ENCODE measurements at regions not wholly inside any gene's neighbourhood (a gene's known extent, or its start where the extent isn't known, plus 50 kb on each side); places are given as distances from the start of the nearest gene placed in this dataset.
"Not testable (repeated sequence)": the region's sequence is repeated elsewhere in the genome, so short reads cannot be mapped to it uniquely, and the experiment has no call there.

- Mint-ChIP-seq H3K4me3 (ENCODE audit: unreplicated experiment) (no peak overlapping the region), H3K27ac (ENCODE audit: unreplicated experiment) (no peak overlapping the region), H3K27me3 (ENCODE audit: unreplicated experiment) (peaks cover 11% of the 10 kb centered on the region), H3K36me3 (ENCODE audit: unreplicated experiment) (peaks cover 9% of the 10 kb centered on the region), H3K4me1 (ENCODE audit: low read depth, unreplicated experiment) (peaks cover 5% of the 10 kb centered on the region), H3K9me3 (ENCODE audit: unreplicated experiment) (peaks cover 5% of the 10 kb centered on the region)
- TF ChIP-seq CTCF (IDR thresholded peaks at IDR 0.05; ENCODE audit: partially characterized antibody, unreplicated experiment): no peak
- no peak for DNase-seq
Observed at GRCh38 chr6:40666530-40666929, 79.4 kb upstream of the LRFN2 start.

GRCh38 chr6:40661726-40662125 is 74.6 kb upstream of the LRFN2 start:
- DNase-seq: no peak
- no peak for TF ChIP-seq CTCF (IDR thresholded peaks at IDR 0.05; ENCODE audit: partially characterized antibody, unreplicated experiment)
- Mint-ChIP-seq H3K4me1 (ENCODE audit: low read depth, unreplicated experiment) (peaks cover 17% of the 10 kb centered on the region), H3K27ac (ENCODE audit: unreplicated experiment) (no peak overlapping the region), H3K27me3 (ENCODE audit: unreplicated experiment) (peaks cover 6% of the 10 kb centered on the region), H3K9me3 (ENCODE audit: unreplicated experiment) (peaks cover 5% of the 10 kb centered on the region), H3K4me3 (ENCODE audit: unreplicated experiment) (no peak overlapping the region), H3K36me3 (ENCODE audit: unreplicated experiment) (peaks cover 9% of the 10 kb centered on the region)

- DNase-seq; H3K4me3 Mint-ChIP-seq (ENCODE audit: unreplicated experiment); H3K27ac Mint-ChIP-seq (ENCODE audit: unreplicated experiment); H3K9me3 Mint-ChIP-seq (ENCODE audit: unreplicated experiment); H3K27me3 Mint-ChIP-seq (ENCODE audit: unreplicated experiment); H3K36me3 Mint-ChIP-seq (ENCODE audit: unreplicated experiment): not testable (repeated sequence)
- peaks cover 12% of the 10 kb centered on the region for H3K4me1 Mint-ChIP-seq (ENCODE audit: low read depth, unreplicated experiment)
Observed at GRCh38 chr6:40656772-40657171, 69.6 kb upstream of the LRFN2 start.

- Mint-ChIP-seq H3K27ac (ENCODE audit: unreplicated experiment) (no peak overlapping the region), H3K9me3 (ENCODE audit: unreplicated experiment) (no peaks in the 10 kb centered on the region), H3K36me3 (ENCODE audit: unreplicated experiment) (no peaks in the 10 kb centered on the region), H3K4me1 (ENCODE audit: low read depth, unreplicated experiment) (peaks cover 3% of the 10 kb centered on the region), H3K27me3 (ENCODE audit: unreplicated experiment) (no peaks in the 10 kb centered on the region), H3K4me3 (ENCODE audit: unreplicated experiment) (no peak overlapping the region)
- TF ChIP-seq CTCF (IDR thresholded peaks at IDR 0.05; ENCODE audit: partially characterized antibody, unreplicated experiment): no peak
- DNase-seq: no peak
Observed at GRCh38 chr6:40654828-40655227, 67.7 kb upstream of the LRFN2 start.

GRCh38 chr6:40645043-40645442 is 57.9 kb upstream of the LRFN2 start:
- Mint-ChIP-seq H3K27me3 (ENCODE audit: unreplicated experiment) (no peaks in the 10 kb centered on the region), H3K36me3 (ENCODE audit: unreplicated experiment) (no peaks in the 10 kb centered on the region), H3K27ac (ENCODE audit: unreplicated experiment) (no peak overlapping the region)

More at GRCh38 chr6:40645043-40645442, 57.9 kb upstream of the LRFN2 start:
- H3K4me3 Mint-ChIP-seq (ENCODE audit: unreplicated experiment): no peak overlapping the region
- DNase-seq: no peak
- TF ChIP-seq CTCF (IDR thresholded peaks at IDR 0.05; ENCODE audit: partially characterized antibody, unreplicated experiment): no peak
- no peaks in the 10 kb centered on the region for H3K9me3 Mint-ChIP-seq (ENCODE audit: unreplicated experiment)
- H3K4me1 Mint-ChIP-seq (ENCODE audit: low read depth, unreplicated experiment): peaks cover 14% of the 10 kb centered on the region

Measured in glutamatergic neuron (in vitro differentiated cells).